SK-N-MC (cell line): ENCODE measurements at regions not wholly inside any gene's neighbourhood (a gene's known extent, or its start where the extent isn't known, plus 50 kb on each side); places are given as distances from the start of the nearest gene placed in this dataset.

Experiments used
- EZH2 ChIP-seq: fragments of 200-600 bp; sonication (generic); IDR thresholded peaks from one replicate; pipeline ENCODE4 v1.6.1; 2017; ENCODE audit warnings: antibody characterized with exemption
- FOXP2 ChIP-seq: optimal IDR thresholded peaks from 2 replicates; pipeline ENCODE3; 2011; ENCODE audit warnings: mild to moderate bottlenecking, moderate library complexity; ENCODE audit not compliant: insufficient read depth; ENCODE audit errors: extremely low read length, control extremely low read depth
- POLR2AphosphoS5 ChIP-seq: IDR thresholded peaks from 2 replicates; pipeline ENCODE4 v1.6.1; 2012; ENCODE audit warnings: mild to moderate bottlenecking, low read depth, low read length, borderline replicate concordance

DNA sequence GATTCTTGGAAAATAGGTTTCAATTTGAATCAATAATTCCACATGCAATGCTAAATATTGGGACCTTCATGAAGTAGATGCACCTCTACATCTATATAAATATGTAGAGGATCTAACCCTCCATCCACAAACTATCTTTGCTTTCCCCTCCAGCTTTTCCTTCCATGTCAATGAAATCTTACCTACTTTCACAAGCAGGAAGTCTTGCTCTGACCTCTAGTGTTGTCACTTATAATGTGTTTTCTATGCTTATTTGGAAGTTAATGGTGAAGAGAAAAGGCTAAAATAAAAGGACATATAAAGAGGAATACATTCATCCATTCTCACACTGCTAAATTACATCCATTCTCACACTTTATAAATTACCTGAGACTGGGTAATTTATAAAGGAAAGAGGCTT is 472.7 kb upstream of the DIAPH2 start:
- no peak for TF ChIP-seq EZH2
- TF ChIP-seq FOXP2 = no peak
- no peak for TF ChIP-seq POLR2AphosphoS5
